CD14-positive monocyte (primary cell): ENCODE measurements at regions not wholly inside any gene's neighbourhood (a gene's known extent, or its start where the extent isn't known, plus 50 kb on each side); places are given as distances from the start of the nearest gene placed in this dataset.

Experiments
- DNase-seq, 3 donors: peaks; one replicate each; pipeline ENCODE4 v3.0.0-alpha.2; 2011 to 2022
- H2AFZ ChIP-seq: 2 replicates; pipeline ENCODE4 v1.6.0; 2012; ENCODE audit warnings: mild to moderate bottlenecking, low read depth, low read length, inconsistent platforms; ENCODE audit not compliant: insufficient read depth, poor library complexity, severe bottlenecking
- H3K27ac ChIP-seq, 2 donors: 1 replicate in 1 of 2; 2 replicates in 1 of 2; pipeline ENCODE4 v1.5.1; 2012 to 2013; ENCODE audit warnings: low read length in 2 of 2, control low read depth in 1 of 2, inconsistent platforms in 1 of 2, low read depth in 1 of 2, mild to moderate bottlenecking in 1 of 2
- H3K27me3 ChIP-seq, 2 donors: one replicate each; pipeline versions ENCODE4 v1.6.0 to v1.6.1; 2011 to 2013; ENCODE audit warnings: low read length in 2 of 2; ENCODE audit not compliant: control insufficient read depth in 2 of 2, insufficient read depth in 2 of 2
- H3K36me3 ChIP-seq, 2 donors: replicated peaks in 1 of 2; 1 replicate in 1 of 2; 2 replicates in 1 of 2; pipeline versions ENCODE4 v1.5.1 to v1.6.1; 2012 to 2013; ENCODE audit warnings: low read length in 2 of 2, control low read depth in 1 of 2, inconsistent platforms in 1 of 2, mild to moderate bottlenecking in 1 of 2; ENCODE audit not compliant: insufficient read depth in 2 of 2, control insufficient read depth in 1 of 2
- H3K4me1 ChIP-seq, 2 donors: 1 replicate in 1 of 2; 2 replicates in 1 of 2; pipeline versions ENCODE4 v1.5.1 to v1.6.1; 2012 to 2013; ENCODE audit warnings: low read length in 2 of 2, control low read depth in 1 of 2, inconsistent platforms in 1 of 2, mild to moderate bottlenecking in 1 of 2, moderate library complexity in 1 of 2; ENCODE audit not compliant: insufficient read depth in 2 of 2, control insufficient read depth in 1 of 2
- H3K4me2 ChIP-seq: replicated peaks from 2 replicates; pipeline ENCODE3; 2012; ENCODE audit warnings: low read length, moderate library complexity, mild to moderate bottlenecking; ENCODE audit not compliant: poor library complexity, severe bottlenecking; ENCODE audit errors: extremely low read depth
- H3K4me3 ChIP-seq, 3 experiments: fragments of 200-600 bp in 1 of 3; sonication (generic) in 1 of 3; replicated peaks in 1 of 3; 1 replicate in 2 of 3; 2 replicates in 1 of 3; pipeline ENCODE4 v1.5.1; 2011 to 2013; ENCODE audit warnings: low read length in 3 of 3, mild to moderate bottlenecking in 3 of 3, control low read depth in 2 of 3, low read depth in 2 of 3, inconsistent platforms in 1 of 3, moderate library complexity in 1 of 3
- H3K79me2 ChIP-seq: 2 replicates; pipeline ENCODE4 v1.6.0; 2012; ENCODE audit warnings: mild to moderate bottlenecking, control low read depth, inconsistent platforms, low read length, moderate library complexity; ENCODE audit not compliant: insufficient read depth
- H3K9ac ChIP-seq: 2 replicates; pipeline ENCODE4 v1.6.0; 2017; ENCODE audit warnings: low read length, mild to moderate bottlenecking; ENCODE audit not compliant: insufficient read depth, poor library complexity, severe bottlenecking
- H3K9me3 ChIP-seq, 2 donors: replicated peaks in 1 of 2; 1 replicate in 1 of 2; 2 replicates in 1 of 2; pipeline versions ENCODE4 v1.5.1 to v1.6.1; 2012 to 2013; ENCODE audit warnings: low read length in 2 of 2, control low read depth in 1 of 2; ENCODE audit not compliant: control insufficient read depth in 1 of 2, insufficient read depth in 1 of 2
- H4K20me1 ChIP-seq: 2 replicates; pipeline ENCODE4 v1.6.0; 2012; ENCODE audit warnings: mild to moderate bottlenecking, low read length, control low read depth, moderate library complexity; ENCODE audit not compliant: insufficient read depth
- H3K27ac Mint-ChIP-seq, 7 donors: one replicate each; pipeline ENCODE4 v1.8.0; 2020; ENCODE audit warnings: mild to moderate bottlenecking in 7 of 7, mixed read lengths in 7 of 7, moderate library complexity in 6 of 7, inconsistent platforms in 2 of 7
- H3K27me3 Mint-ChIP-seq, 3 donors: one replicate each; pipeline ENCODE4 v1.8.0; 2021 to 2022; ENCODE audit warnings: low read depth in 3 of 3, mild to moderate bottlenecking in 3 of 3, mixed read lengths in 3 of 3, moderate library complexity in 3 of 3, inconsistent platforms in 1 of 3
- H3K36me3 Mint-ChIP-seq, 2 donors: one replicate each; pipeline ENCODE4 v1.8.0; 2020; ENCODE audit warnings: mixed read lengths in 2 of 2, inconsistent platforms in 1 of 2, mild to moderate bottlenecking in 1 of 2
- H3K4me1 Mint-ChIP-seq: one replicate; pipeline ENCODE4 v1.8.0; 2020; ENCODE audit warnings: mild to moderate bottlenecking, mixed read lengths
- H3K4me3 Mint-ChIP-seq, 2 donors: one replicate each; pipeline ENCODE4 v1.8.0; 2020; ENCODE audit warnings: mild to moderate bottlenecking in 2 of 2, mixed read lengths in 2 of 2, moderate library complexity in 1 of 2
- H3K9me3 Mint-ChIP-seq, 7 donors: one replicate each; pipeline ENCODE4 v1.8.0; 2020 to 2022; ENCODE audit warnings: mixed read lengths in 7 of 7, mild to moderate bottlenecking in 6 of 7, moderate library complexity in 6 of 7, inconsistent platforms in 2 of 7
- WGBS: methylation state at CpG from one replicate; pipeline ENCODE4 v1.1.5; 2013; ENCODE audit warnings: missing lambda C conversion rate; ENCODE audit not compliant: insufficient coverage; 5-methylcytosine and 5-hydroxymethylcytosine counted together
- intact Hi-C, 2 donors: fragments of 100-400 bp; cut with micrococcal nuclease; formaldehyde crosslinking; loops; one replicate each; pipeline versions ENCODE4 v1.15.0 to v1.15.1; 2023
- TF ChIP-seq, protein P1 (sequence below): fragments of 200-600 bp; IDR thresholded peaks from one replicate; pipeline ENCODE4 v1.8.0; 2022; ENCODE audit warnings: antibody characterized with exemption, mild to moderate bottlenecking

DNA sequence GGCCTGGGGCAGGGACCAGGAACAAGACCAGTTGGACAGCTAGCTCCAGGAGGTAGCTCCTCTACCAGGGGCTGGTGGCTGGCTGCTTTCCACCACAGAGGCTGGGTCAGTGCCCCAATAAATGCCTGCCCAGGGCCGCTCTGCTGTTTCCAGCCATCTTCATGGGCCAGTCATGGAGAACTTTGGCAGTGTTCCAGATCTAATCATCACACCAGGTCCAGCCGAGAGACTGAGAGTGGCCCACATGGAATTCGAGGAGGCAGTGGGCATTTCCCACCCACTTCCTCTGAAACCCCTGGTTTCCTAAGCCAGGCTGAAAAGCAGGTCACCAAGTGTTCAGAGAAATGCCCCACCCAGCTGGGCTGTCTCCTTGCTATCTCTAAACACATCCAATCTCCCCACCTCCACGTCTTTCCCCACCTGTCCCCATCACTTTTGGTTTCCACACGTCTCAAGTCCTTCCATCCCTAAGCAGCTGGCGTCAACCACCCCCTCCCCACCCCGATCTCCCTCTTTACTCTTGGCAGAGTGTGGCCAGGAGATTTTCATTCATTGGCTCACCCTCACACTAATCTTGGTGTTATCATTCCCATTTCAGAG lies 190.0 kb upstream of the LINGO1 start:
- no peaks in the 10 kb centered on the region for H4K20me1 ChIP-seq
- 87% methylated on average over 6 of the region's 7 CpGs for WGBS
- DNase-seq, result no peak

DNA sequence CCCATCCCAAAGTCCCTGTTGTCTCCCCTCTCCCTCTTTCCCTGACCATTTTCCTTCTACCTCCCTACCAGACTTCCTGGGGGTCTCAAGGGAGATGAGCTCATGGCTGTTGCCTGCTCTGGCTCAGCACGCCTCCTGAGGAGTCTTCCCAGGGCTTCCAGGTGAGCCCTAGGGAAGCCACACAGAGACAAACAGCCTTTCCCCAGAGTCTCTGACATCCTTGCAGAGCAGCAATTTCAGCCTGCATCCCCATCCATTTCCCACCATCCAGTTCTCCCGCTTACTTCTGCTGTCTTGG lies 189.2 kb upstream of the LINGO1 start:
- H3K9ac ChIP-seq, result no peak overlapping the region
- WGBS, result 93% methylated on average over 2 of the region's 2 CpGs
- H4K20me1 ChIP-seq, result no peaks in the 10 kb centered on the region
- H3K4me1 Mint-ChIP-seq, result no peaks in the 10 kb centered on the region
- TF ChIP-seq, protein P1, sequence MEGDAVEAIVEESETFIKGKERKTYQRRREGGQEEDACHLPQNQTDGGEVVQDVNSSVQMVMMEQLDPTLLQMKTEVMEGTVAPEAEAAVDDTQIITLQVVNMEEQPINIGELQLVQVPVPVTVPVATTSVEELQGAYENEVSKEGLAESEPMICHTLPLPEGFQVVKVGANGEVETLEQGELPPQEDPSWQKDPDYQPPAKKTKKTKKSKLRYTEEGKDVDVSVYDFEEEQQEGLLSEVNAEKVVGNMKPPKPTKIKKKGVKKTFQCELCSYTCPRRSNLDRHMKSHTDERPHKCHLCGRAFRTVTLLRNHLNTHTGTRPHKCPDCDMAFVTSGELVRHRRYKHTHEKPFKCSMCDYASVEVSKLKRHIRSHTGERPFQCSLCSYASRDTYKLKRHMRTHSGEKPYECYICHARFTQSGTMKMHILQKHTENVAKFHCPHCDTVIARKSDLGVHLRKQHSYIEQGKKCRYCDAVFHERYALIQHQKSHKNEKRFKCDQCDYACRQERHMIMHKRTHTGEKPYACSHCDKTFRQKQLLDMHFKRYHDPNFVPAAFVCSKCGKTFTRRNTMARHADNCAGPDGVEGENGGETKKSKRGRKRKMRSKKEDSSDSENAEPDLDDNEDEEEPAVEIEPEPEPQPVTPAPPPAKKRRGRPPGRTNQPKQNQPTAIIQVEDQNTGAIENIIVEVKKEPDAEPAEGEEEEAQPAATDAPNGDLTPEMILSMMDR, result no peak
- H3K4me3 ChIP-seq, result no peak overlapping the region
- no peak overlapping the region for H3K27ac Mint-ChIP-seq
- H3K4me1 ChIP-seq, result no peaks in the 10 kb centered on the region
- peaks cover 0 to 6% (median 0%) of the 10 kb centered on the region in 7 donors for H3K9me3 Mint-ChIP-seq
- H3K36me3 Mint-ChIP-seq, result no peaks in the 10 kb centered on the region
- no peak overlapping the region for H3K4me3 Mint-ChIP-seq
- intact Hi-C loops, result no loop called here
- H3K27me3 ChIP-seq, result peaks cover 18 to 40% of the 10 kb centered on the region in 2 donors
- H3K27ac ChIP-seq, result no peak overlapping the region
- peaks cover 0 to 7% of the 10 kb centered on the region in 2 donors for H3K9me3 ChIP-seq
- no peaks in the 10 kb centered on the region for H3K79me2 ChIP-seq
- peaks cover 33 to 58% (median 46%) of the 10 kb centered on the region in 3 donors for H3K27me3 Mint-ChIP-seq
- H3K36me3 ChIP-seq, result no peaks in the 10 kb centered on the region
- DNase-seq, result no peak
- H3K4me2 ChIP-seq, result no peak overlapping the region
- no peak overlapping the region for H2AFZ ChIP-seq

More for the DNA sequence above, 190.0 kb upstream of the LINGO1 start:
- Histone ChIP-seq H2AFZ (no peak overlapping the region), H3K4me3 (no peak overlapping the region), H3K9ac (no peak overlapping the region), H3K4me1 (no peaks in the 10 kb centered on the region), H3K36me3 (no peaks in the 10 kb centered on the region), H3K79me2 (no peaks in the 10 kb centered on the region), H3K4me2 (no peak overlapping the region), H3K27ac (no peak overlapping the region), H3K27me3 (peaks cover 18 to 32% of the 10 kb centered on the region in 2 donors), H3K9me3 (peaks cover 0 to 7% of the 10 kb centered on the region in 2 donors)
- intact Hi-C loops, result no loop called here
- TF ChIP-seq, protein P1, result no peak
- Mint-ChIP-seq H3K27me3 (peaks cover 31 to 51% (median 39%) of the 10 kb centered on the region in 3 donors), H3K27ac (peak overlapping the region in 1 of 7 donors; percentile 59), H3K9me3 (peaks cover 0 to 6% (median 0%) of the 10 kb centered on the region in 7 donors), H3K4me1 (no peaks in the 10 kb centered on the region), H3K36me3 (no peaks in the 10 kb centered on the region), H3K4me3 (no peak overlapping the region)
